ENCODE measurements at regions not wholly inside any gene's neighbourhood (a gene's known extent, or its start where the extent isn't known, plus 50 kb on each side); places are given as distances from the start of the nearest gene placed in this dataset.

GRCh38 chr6:131381052-131381708 lies 191.8 kb upstream of the ARG1 start:
- H2BK15ac ChIP-seq (ENCODE audit: low read length) = peak overlapping the region; percentile 3; the same call in 1 of the 2 replicates
- no peak overlapping the region; the same call in 1 of the 2 replicates for H2BK12ac ChIP-seq (ENCODE audit: low read depth, low read length)
- ChIA-PET POLR2A (ENCODE audit: partially characterized antibody) (no interaction called here), CTCF (ENCODE audit: partially characterized antibody) (no interaction called here)
- no peaks in the 10 kb centered on the region for H4K20me1 ChIP-seq (replicated peaks in 1 of 2; ENCODE audit: control insufficient read depth in 1 of 2, insufficient read depth in 2 of 2, low read length in 2 of 2)
- H3K4me2 ChIP-seq (ENCODE audit: insufficient read depth in 1 of 2, low read depth in 2 of 2, low read length in 2 of 2) = no peak overlapping the region
- no peaks in the 10 kb centered on the region for H3K79me1 ChIP-seq (ENCODE audit: low read depth, low read length)
- H3K4me3 ChIP-seq (ENCODE audit: extremely low read depth in 1 of 4, insufficient read depth in 2 of 4, low read depth in 3 of 4, low read length in 4 of 4) = no peak overlapping the region
- no peak overlapping the region for H4K5ac ChIP-seq (ENCODE audit: insufficient read length, low read depth, low read length)
- FAIRE-seq (no peak), DNase-seq (ENCODE audit: low read depth in 1 of 2, low spot score in 2 of 2) (no peak)
- no peak overlapping the region for H4K91ac ChIP-seq (replicated peaks; ENCODE audit: insufficient read length, low read length)
- no peak overlapping the region for H3K9ac ChIP-seq (replicated peaks in 1 of 4; ENCODE audit: extremely low read depth in 1 of 4, low read depth in 3 of 4, low read length in 3 of 4)
- H3K4me1 ChIP-seq (replicated peaks in 1 of 4; ENCODE audit: control insufficient read depth in 3 of 4, insufficient read depth in 4 of 4, low read length in 3 of 4) = peaks cover 0 to 3% (median 0%) of the 10 kb centered on the region in 4 experiments; a peak in 1 of 7 replicates
- H3K27ac ChIP-seq (ENCODE audit: low read depth, low read length) = no peak overlapping the region
- no peaks in the 10 kb centered on the region; the same call in 1 of the 2 replicates for H3K23me2 ChIP-seq (ENCODE audit: low read depth, low read length)
- no peaks in the 10 kb centered on the region; a peak in 1 of 8 replicates for H3K36me3 ChIP-seq (ENCODE audit: control insufficient read depth in 2 of 4, insufficient read depth in 4 of 4, low read length in 3 of 4)
- H3K9me3 ChIP-seq (ENCODE audit: insufficient read depth in 2 of 2, low read depth in 1 of 2, low read length in 1 of 2) = no peaks in the 10 kb centered on the region
- peak overlapping the region; percentile 58; the same call in 1 of the 2 replicates for H2BK5ac ChIP-seq (ENCODE audit: low read depth, low read length)
- H4K8ac ChIP-seq (ENCODE audit: extremely low read depth, insufficient read depth, low read length) = no peak overlapping the region
- H3K56ac ChIP-seq (replicated peaks; ENCODE audit: insufficient read length, low read depth, low read length) = no peak overlapping the region
- H3K4ac ChIP-seq (replicated peaks; ENCODE audit: insufficient read length, low read depth, low read length) = no peak overlapping the region
- H2BK120ac ChIP-seq (replicated peaks; ENCODE audit: low read depth, low read length) = no peak overlapping the region
- H2AK5ac ChIP-seq (ENCODE audit: low read depth, low read length) = no peak overlapping the region
- no peaks in the 10 kb centered on the region for H3K79me2 ChIP-seq (ENCODE audit: control insufficient read depth in 1 of 2, insufficient read depth in 2 of 2, low read length in 2 of 2)
- H3K18ac ChIP-seq (ENCODE audit: extremely low read depth, low read length) = no peak overlapping the region
- H2AFZ ChIP-seq (ENCODE audit: low read length) = peak overlapping the region; percentile 82; the same call in 1 of the 2 replicates
- H2BK20ac ChIP-seq (ENCODE audit: low read length) = no peak overlapping the region
- H3K27me3 ChIP-seq (replicated peaks in 1 of 4; ENCODE audit: control insufficient read depth in 3 of 4, extremely low read depth in 1 of 4, insufficient read depth in 3 of 4, low read length in 3 of 4) = no peaks in the 10 kb centered on the region
- no peak overlapping the region for H3K23ac ChIP-seq (ENCODE audit: insufficient read length)
- WGBS, 2 experiments (ENCODE audit: extremely low coverage in 1 of 2, insufficient coverage in 1 of 2, insufficient read length in 1 of 2, insufficient replicate concordance in 2 of 2, low coverage in 1 of 2, low lambda C conversion rate in 2 of 2, missing lambda C conversion rate in 1 of 2) = 89% methylated on average over 9 of the region's 9 CpGs; no CpG with 5 or more reads in 1 of the 2 experiments
- H3K14ac ChIP-seq (ENCODE audit: insufficient read length) = no peak overlapping the region
- TF ChIP-seq SP2 (IDR thresholded peaks at IDR 0.05; ENCODE audit: low read length) = no peak
- TF ChIP-seq PHF8 (conservative IDR thresholded peaks at IDR 0.05; ENCODE audit: low read depth, low read length) = no peak
- no peak for TF ChIP-seq USF2 (IDR thresholded peaks at IDR 0.05; ENCODE audit: low read length)
- no peak for TF ChIP-seq E2F6 (IDR thresholded peaks at IDR 0.05)
- no peak for TF ChIP-seq GTF2F1 (IDR thresholded peaks at IDR 0.05; ENCODE audit: borderline replicate concordance, low read depth, low read length)
- no peak for TF ChIP-seq MAFK (IDR thresholded peaks at IDR 0.05; ENCODE audit: low read depth, low read length)
- TF ChIP-seq POLR2AphosphoS5 (IDR thresholded peaks at IDR 0.05; ENCODE audit: low read depth, low read length) = no peak
- no peak for TF ChIP-seq BCL11A (IDR thresholded peaks at IDR 0.05; ENCODE audit: low read depth in 2 of 2, low read length in 2 of 2)
- no peak for TF ChIP-seq ASH2L (IDR thresholded peaks at IDR 0.05; ENCODE audit: low read length)
- no peak for TF ChIP-seq NRF1 (IDR thresholded peaks at IDR 0.05; ENCODE audit: low read depth, low read length)
- no peak for TF ChIP-seq EZH2 (IDR thresholded peaks at IDR 0.05; ENCODE audit: low read depth, low read length, severe bottlenecking)
- TF ChIP-seq FOSL1 (IDR thresholded peaks at IDR 0.05; ENCODE audit: insufficient read depth, low read depth, low read length) = no peak
